ENCODE measurements at regions not wholly inside any gene's neighbourhood (a gene's known extent, or its start where the extent isn't known, plus 50 kb on each side); places are given as distances from the start of the nearest gene placed in this dataset.

- H3K4me2 ChIP-seq, result no peak overlapping the region
- 34% methylated on average over 3 of the region's 3 CpGs for WGBS (ENCODE audit: low lambda C conversion rate, missing lambda C conversion rate)
- H3K9me3 ChIP-seq (ENCODE audit: low read depth), result no peaks in the 10 kb centered on the region
- TF ChIP-seq EZH2 (IDR thresholded peaks at IDR 0.05; ENCODE audit: borderline replicate concordance) (no peak), CTCF (IDR thresholded peaks at IDR 0.05; ENCODE audit: poor library complexity) (peak; percentile 95), EZH2phosphoT487 (IDR thresholded peaks at IDR 0.05; ENCODE audit: low read depth, severe bottlenecking, unreplicated experiment) (no peak)
- no peaks in the 10 kb centered on the region for H3K79me2 ChIP-seq
- H2AFZ ChIP-seq, result peak overlapping the region; percentile 8
- peak; percentile 79 for DNase-seq (ENCODE audit: low spot score)
- no peaks in the 10 kb centered on the region for H3K27me3 ChIP-seq
- no peaks in the 10 kb centered on the region for H4K20me1 ChIP-seq (ENCODE audit: insufficient read depth, poor library complexity, severe bottlenecking)
- no peak overlapping the region for H3K4me3 ChIP-seq
- H3K36me3 ChIP-seq (replicated peaks; ENCODE audit: insufficient read depth, low read depth), result no peaks in the 10 kb centered on the region
- no peak overlapping the region for H3K27ac ChIP-seq
- no peaks in the 10 kb centered on the region for H3K4me1 ChIP-seq (ENCODE audit: insufficient read depth)
- H3K9me2 ChIP-seq (replicated peaks; ENCODE audit: insufficient read depth), result no peaks in the 10 kb centered on the region
Measured at GRCh38 chr5:103808464-103809106, 246.0 kb upstream of the NUDT12 start.

- Histone ChIP-seq H4K20me1 (ENCODE audit: insufficient read depth, poor library complexity, severe bottlenecking) (no peaks in the 10 kb centered on the region), H3K27me3 (no peaks in the 10 kb centered on the region), H3K4me3 (no peak overlapping the region), H3K4me2 (no peak overlapping the region), H3K36me3 (replicated peaks; ENCODE audit: insufficient read depth, low read depth) (no peaks in the 10 kb centered on the region), H3K9me3 (ENCODE audit: low read depth) (no peaks in the 10 kb centered on the region), H3K4me1 (ENCODE audit: insufficient read depth) (no peaks in the 10 kb centered on the region), H3K9me2 (replicated peaks; ENCODE audit: insufficient read depth) (no peaks in the 10 kb centered on the region), H2AFZ (no peak overlapping the region), H3K79me2 (no peaks in the 10 kb centered on the region), H3K27ac (no peak overlapping the region)
- TF ChIP-seq EZH2phosphoT487 (IDR thresholded peaks at IDR 0.05; ENCODE audit: low read depth, severe bottlenecking, unreplicated experiment), result no peak
- TF ChIP-seq EZH2 (IDR thresholded peaks at IDR 0.05; ENCODE audit: borderline replicate concordance), result no peak
- no peak for TF ChIP-seq CTCF (IDR thresholded peaks at IDR 0.05; ENCODE audit: poor library complexity)
- WGBS (ENCODE audit: low lambda C conversion rate, missing lambda C conversion rate), result 60% methylated on average over 2 of the region's 2 CpGs
- no peak for DNase-seq (ENCODE audit: low spot score)
Measured at GRCh38 chr5:103804711-103805110, 242.1 kb upstream of the NUDT12 start.

- H3K9me2 ChIP-seq (replicated peaks; ENCODE audit: insufficient read depth), result no peaks in the 10 kb centered on the region
- H3K4me1 ChIP-seq (ENCODE audit: insufficient read depth), result no peaks in the 10 kb centered on the region
- no peak overlapping the region for H2AFZ ChIP-seq
- no peak overlapping the region for H3K27ac ChIP-seq
- TF ChIP-seq EZH2 (IDR thresholded peaks at IDR 0.05; ENCODE audit: borderline replicate concordance) (no peak), EZH2phosphoT487 (IDR thresholded peaks at IDR 0.05; ENCODE audit: low read depth, severe bottlenecking, unreplicated experiment) (no peak), CTCF (IDR thresholded peaks at IDR 0.05; ENCODE audit: poor library complexity) (no peak)
- no peak overlapping the region for H3K4me2 ChIP-seq
- no peak overlapping the region for H3K4me3 ChIP-seq
- DNase-seq (ENCODE audit: low spot score), result no peak
- no peaks in the 10 kb centered on the region for H3K27me3 ChIP-seq
- 89% methylated on average over 1 of the region's 1 CpG for WGBS (ENCODE audit: low lambda C conversion rate, missing lambda C conversion rate)
- no peaks in the 10 kb centered on the region for H3K9me3 ChIP-seq (ENCODE audit: low read depth)
- no peaks in the 10 kb centered on the region for H3K79me2 ChIP-seq
- no peaks in the 10 kb centered on the region for H3K36me3 ChIP-seq (replicated peaks; ENCODE audit: insufficient read depth, low read depth)
- no peaks in the 10 kb centered on the region for H4K20me1 ChIP-seq (ENCODE audit: insufficient read depth, poor library complexity, severe bottlenecking)
Measured at GRCh38 chr5:103801681-103802080, 239.1 kb upstream of the NUDT12 start.
